Choroid plexus epithelial cell (primary cell): ENCODE measurements at regions not wholly inside any gene's neighbourhood (a gene's known extent, or its start where the extent isn't known, plus 50 kb on each side); places are given as distances from the start of the nearest gene placed in this dataset.

ENCODE experiments used
- DNase-seq: peaks from one replicate; pipeline ENCODE4 v3.0.0-alpha.2; 2010; ENCODE audit warnings: low read depth
- H3K4me3 ChIP-seq: 2 replicates; pipeline ENCODE4 v1.5.1; 2011; ENCODE audit warnings: low read depth, mild to moderate bottlenecking, control low read depth, low read length, moderate library complexity
- CTCF ChIP-seq: conservative IDR thresholded peaks from 2 replicates; pipeline ENCODE4 v1.5.1; 2011; ENCODE audit warnings: low read depth, mild to moderate bottlenecking, control low read depth, inconsistent platforms, low read length, moderate library complexity

GRCh38 chr2:176490061-176490861 lies 221.0 kb downstream of the MTX2 start:
- peak; percentile 7 for DNase-seq
- no peak overlapping the region for H3K4me3 ChIP-seq
- TF ChIP-seq CTCF: no peak

- peak; percentile 93 for DNase-seq
- H3K4me3 ChIP-seq: no peak overlapping the region
- TF ChIP-seq CTCF: no peak
Observed at GRCh38 chr2:176491172-176491904, 222.1 kb downstream of the MTX2 start.

- no peak overlapping the region for H3K4me3 ChIP-seq
- no peak for DNase-seq
- TF ChIP-seq CTCF: no peak
Observed at GRCh38 chr2:176492583-176492982, 223.3 kb downstream of the MTX2 start.

- no peak overlapping the region for H3K4me3 ChIP-seq
- DNase-seq: no peak
- no peak for TF ChIP-seq CTCF
Observed at GRCh38 chr2:176493226-176493825, 224.1 kb downstream of the MTX2 start.

GRCh38 chr2:176493909-176494308 lies 224.7 kb downstream of the MTX2 start:
- DNase-seq: no peak
- no peak for TF ChIP-seq CTCF
- H3K4me3 ChIP-seq: no peak overlapping the region

- DNase-seq: no peak
- TF ChIP-seq CTCF: no peak
- H3K4me3 ChIP-seq: no peak overlapping the region
Observed at GRCh38 chr2:176494949-176495353, 225.7 kb downstream of the MTX2 start.
